GM12891 (cell line): ENCODE measurements at regions not wholly inside any gene's neighbourhood (a gene's known extent, or its start where the extent isn't known, plus 50 kb on each side); places are given as distances from the start of the nearest gene placed in this dataset.

Source experiments
- DNase-seq: peaks from one replicate; pipeline ENCODE4 v3.0.0; 2011; ENCODE audit warnings: low spot score; ENCODE audit not compliant: insufficient read length
- FAIRE-seq: peaks from 2 replicates; lab custom pipeline; 2011; peaks lifted over from hg19 to GRCh38; lab: Jason Lieb, UNC
- PAX5 ChIP-seq: IDR thresholded peaks from 2 replicates; pipeline ENCODE4 v1.6.1; 2011; ENCODE audit warnings: low read length, moderate library complexity, mild to moderate bottlenecking; ENCODE audit not compliant: insufficient read depth, severe bottlenecking
- POLR2A ChIP-seq: IDR thresholded peaks from 2 replicates; pipeline ENCODE4 v1.6.1; 2011; ENCODE audit warnings: low read depth, low read length, control low read depth
- POLR2AphosphoS5 ChIP-seq: IDR thresholded peaks from 2 replicates; pipeline ENCODE4 v1.6.1; 2011; ENCODE audit warnings: low read depth, low read length, control low read depth
- POU2F2 ChIP-seq: IDR thresholded peaks from 2 replicates; pipeline ENCODE4 v1.6.1; 2011; ENCODE audit warnings: low read depth, mild to moderate bottlenecking, control low read depth, low read length, moderate library complexity
- SPI1 ChIP-seq: IDR thresholded peaks from 2 replicates; pipeline ENCODE4 v1.6.1; 2011; ENCODE audit warnings: low read depth, low read length, control low read depth
- TAF1 ChIP-seq: IDR thresholded peaks from 2 replicates; pipeline ENCODE4 v1.6.1; 2011; ENCODE audit warnings: low read depth, low read length, control low read depth

DNA sequence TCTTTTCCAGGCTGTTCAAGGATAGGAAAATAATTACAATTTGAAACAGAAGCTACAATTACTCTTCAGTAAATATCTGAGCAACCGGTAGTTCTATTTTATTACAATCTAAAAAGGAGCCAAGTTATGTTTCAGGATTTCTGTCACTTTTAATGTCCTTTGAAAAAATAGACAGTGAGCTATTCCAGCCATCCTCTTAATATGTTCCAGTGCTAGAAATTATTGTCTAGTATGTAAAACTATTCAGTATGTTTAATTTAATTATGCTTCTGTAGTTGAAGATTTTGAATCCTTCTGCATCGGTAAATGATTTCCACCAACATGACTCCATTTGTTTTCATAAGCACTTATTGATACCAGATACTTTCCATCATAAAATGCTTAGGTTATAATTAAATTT is 129.6 kb upstream of the SEMA3D start:
- DNase-seq (no peak), FAIRE-seq (no peak)
- no peak for TF ChIP-seq POU2F2
- no peak for TF ChIP-seq POLR2AphosphoS5
- no peak for TF ChIP-seq SPI1
- no peak for TF ChIP-seq POLR2A
- TF ChIP-seq PAX5 = no peak
- no peak for TF ChIP-seq TAF1

DNA sequence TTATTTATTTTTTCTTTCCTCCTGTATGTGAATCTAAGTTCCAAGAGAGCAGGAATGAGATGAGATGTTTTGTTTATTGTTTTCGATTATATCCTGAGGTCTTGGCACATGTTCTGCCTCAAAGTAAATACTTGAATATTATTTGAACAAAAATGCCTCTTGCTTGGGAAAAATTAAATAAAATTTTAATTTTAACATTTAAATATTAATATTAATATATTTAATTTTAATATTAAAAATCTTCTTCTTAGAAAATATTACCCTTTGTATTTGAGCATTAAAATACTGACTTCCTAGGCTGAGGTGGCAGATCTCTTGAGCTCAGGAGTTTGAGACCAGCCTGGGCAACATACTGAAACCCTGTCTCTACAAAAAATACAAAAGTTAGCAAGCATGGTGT is 123.4 kb upstream of the SEMA3D start:
- DNase-seq = no peak
- TF ChIP-seq TAF1 (no peak), SPI1 (no peak), POU2F2 (no peak), PAX5 (no peak), POLR2AphosphoS5 (no peak), POLR2A (no peak)
- FAIRE-seq = no peak

DNA sequence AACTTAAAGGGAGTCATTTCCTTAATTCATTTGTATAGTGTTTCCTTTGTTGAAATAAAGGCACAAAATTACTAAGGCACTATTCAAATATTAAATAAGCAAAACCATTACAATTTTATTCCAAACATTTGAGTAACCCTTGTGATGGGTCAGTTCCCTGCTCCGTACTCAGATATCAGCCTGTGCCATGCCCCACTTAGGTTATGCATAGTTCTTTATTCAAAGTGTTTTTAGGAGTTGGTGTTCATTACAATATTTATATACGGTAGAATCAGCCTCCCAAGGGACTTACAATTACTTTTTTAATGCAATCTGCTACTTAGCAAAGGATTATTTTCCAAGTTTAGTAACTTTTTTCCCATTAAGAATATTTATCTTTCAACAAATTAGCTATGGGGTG is 119.3 kb upstream of the SEMA3D start:
- DNase-seq (no peak), FAIRE-seq (no peak)
- TF ChIP-seq POLR2A = no peak
- TF ChIP-seq POLR2AphosphoS5 = no peak
- no peak for TF ChIP-seq TAF1
- no peak for TF ChIP-seq SPI1
- TF ChIP-seq POU2F2 = no peak
- TF ChIP-seq PAX5 = no peak

DNA sequence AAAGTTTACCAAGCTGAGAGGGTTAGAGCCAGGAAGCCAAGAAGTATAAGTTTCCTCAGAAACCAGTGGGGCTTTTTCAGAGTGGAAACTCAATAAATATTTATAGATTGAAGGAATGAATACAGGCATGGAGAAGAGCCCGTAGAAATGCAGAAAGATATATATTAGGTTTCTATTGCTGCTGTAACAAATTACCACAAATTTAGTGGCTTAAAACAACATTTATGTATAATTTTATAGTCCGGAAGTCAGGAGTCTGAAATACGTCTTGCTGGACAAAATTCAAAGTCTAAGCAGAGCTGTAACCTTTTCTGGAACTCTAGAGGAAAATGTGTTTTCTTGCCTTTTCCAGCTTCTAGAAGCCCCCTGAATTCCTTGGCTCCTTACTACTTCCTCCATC is 107.3 kb upstream of the SEMA3D start:
- FAIRE-seq (no peak), DNase-seq (no peak)
- no peak for TF ChIP-seq TAF1
- no peak for TF ChIP-seq POLR2AphosphoS5
- no peak for TF ChIP-seq POLR2A
- no peak for TF ChIP-seq POU2F2
- TF ChIP-seq PAX5 = no peak
- no peak for TF ChIP-seq SPI1

DNA sequence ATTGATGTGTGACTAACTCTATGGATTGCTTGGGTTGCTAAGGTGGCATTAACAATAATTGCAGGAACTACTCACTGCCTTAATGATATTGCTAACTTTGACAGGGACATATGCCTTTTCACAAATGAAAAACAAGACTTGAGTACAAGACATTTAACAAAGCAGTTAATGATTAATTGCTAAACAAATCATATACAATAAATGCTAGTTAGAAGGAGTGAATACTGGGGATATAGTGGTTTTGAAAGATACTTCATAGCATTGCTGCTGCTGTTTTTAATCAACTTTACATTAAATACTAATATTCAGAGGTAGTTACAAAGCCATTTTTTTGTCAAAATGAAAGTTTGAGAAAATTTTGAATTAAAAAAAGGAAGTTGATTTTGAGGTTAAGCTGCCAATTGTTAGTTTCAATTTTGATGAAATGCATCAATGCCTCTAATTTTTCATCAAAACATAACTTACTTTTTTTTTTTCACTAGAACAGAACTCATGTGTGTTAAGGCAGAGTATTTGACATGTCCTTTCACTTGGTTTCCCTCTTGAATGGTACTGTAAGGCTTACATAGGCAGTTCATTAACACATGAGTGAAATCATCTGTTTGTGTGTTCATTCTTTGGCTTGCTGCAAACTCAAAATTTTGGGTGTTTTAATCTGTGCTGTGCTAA is 106.2 kb upstream of the SEMA3D start:
- TF ChIP-seq SPI1 = no peak
- TF ChIP-seq POLR2AphosphoS5 = no peak
- no peak for TF ChIP-seq TAF1
- no peak for TF ChIP-seq PAX5
- no peak for TF ChIP-seq POU2F2
- TF ChIP-seq POLR2A = no peak
- FAIRE-seq = no peak

DNA sequence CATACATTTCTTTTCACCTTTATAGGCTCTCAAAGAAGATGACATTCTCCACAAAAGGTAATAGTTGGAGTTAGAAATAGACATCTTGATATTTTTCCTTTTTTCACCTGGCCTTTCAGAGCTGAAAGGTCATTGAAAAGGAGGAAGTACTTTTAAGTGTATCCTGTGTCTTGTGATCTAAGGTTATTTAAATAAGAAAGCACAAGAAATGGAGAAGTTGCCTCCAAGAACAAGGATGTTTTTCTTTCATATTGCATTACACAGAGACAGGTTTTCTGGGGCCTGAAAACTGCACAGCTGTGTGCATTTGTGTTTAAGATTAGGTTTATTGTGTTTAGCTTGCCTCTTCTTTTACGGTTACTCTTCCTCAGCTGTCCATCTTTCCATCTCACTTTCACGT is 103.4 kb upstream of the SEMA3D start:
- DNase-seq = no peak
- peak; percentile 13 for FAIRE-seq

More for the DNA sequence above, 106.2 kb upstream of the SEMA3D start:
- no peak for DNase-seq

DNA sequence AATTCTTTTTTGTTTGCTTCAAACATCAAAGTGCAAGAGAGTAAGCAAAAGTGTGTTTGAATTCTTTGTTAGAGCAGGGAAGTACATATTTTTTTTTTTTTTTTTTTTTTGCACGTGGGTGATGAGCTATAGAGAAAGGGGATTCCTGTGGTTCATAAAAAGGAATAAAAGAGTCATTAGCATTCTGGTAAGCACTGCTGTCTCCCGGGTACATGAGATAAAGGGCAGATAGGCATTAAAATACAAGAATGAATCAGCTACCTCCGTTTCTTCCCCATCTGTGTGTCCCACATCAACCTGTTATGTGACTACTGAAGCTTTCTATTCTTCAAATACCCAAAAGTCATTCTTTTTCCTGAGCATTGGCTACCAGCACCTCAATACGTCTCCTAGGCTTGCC is 102.4 kb upstream of the SEMA3D start:
- TF ChIP-seq SPI1 = no peak
- TF ChIP-seq PAX5 = no peak
- TF ChIP-seq TAF1 = no peak
- no peak for TF ChIP-seq POU2F2
- no peak for TF ChIP-seq POLR2A
- no peak for TF ChIP-seq POLR2AphosphoS5
- FAIRE-seq = no peak

More for the DNA sequence above, 103.4 kb upstream of the SEMA3D start:
- no peak for TF ChIP-seq POLR2AphosphoS5
- TF ChIP-seq SPI1 = no peak

DNA sequence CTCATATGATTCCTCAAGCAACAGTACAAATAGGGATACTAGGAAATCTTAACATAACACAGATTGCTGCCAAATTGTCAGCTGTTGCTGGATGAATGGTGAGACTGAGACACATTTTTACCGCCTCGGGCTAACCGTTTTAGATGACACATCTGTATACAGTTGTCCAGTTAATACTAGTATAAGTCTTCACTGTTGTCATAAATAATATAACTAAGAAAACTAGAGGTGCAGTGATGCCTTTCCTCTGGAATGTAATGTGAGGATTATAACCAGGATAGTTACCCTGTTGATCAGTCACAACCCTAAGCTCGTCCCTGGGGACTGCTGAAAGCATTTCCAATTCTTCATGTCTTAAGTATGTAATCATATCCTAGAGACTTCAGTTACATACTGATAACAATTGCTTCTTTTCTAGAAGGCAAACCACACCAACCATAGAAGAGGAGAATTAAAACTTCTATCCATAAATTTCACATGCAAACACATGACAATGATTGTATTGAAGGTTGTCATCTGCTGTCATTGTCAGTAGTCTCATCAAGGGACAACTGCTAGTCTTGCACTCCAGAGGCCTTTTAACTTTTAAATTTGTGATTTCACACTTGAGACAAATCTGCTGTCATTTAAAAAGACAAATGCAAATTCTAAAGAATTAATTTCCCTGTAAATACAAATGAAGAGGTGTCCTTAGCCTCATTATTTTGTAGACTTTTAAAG is 100.4 kb upstream of the SEMA3D start:
- DNase-seq (no peak), FAIRE-seq (no peak)
- no peak for TF ChIP-seq PAX5
- TF ChIP-seq POLR2AphosphoS5 = no peak
- TF ChIP-seq POU2F2 = no peak
- no peak for TF ChIP-seq TAF1
- no peak for TF ChIP-seq POLR2A
- TF ChIP-seq SPI1 = no peak

More for the DNA sequence above, 102.4 kb upstream of the SEMA3D start:
- no peak for DNase-seq

DNA sequence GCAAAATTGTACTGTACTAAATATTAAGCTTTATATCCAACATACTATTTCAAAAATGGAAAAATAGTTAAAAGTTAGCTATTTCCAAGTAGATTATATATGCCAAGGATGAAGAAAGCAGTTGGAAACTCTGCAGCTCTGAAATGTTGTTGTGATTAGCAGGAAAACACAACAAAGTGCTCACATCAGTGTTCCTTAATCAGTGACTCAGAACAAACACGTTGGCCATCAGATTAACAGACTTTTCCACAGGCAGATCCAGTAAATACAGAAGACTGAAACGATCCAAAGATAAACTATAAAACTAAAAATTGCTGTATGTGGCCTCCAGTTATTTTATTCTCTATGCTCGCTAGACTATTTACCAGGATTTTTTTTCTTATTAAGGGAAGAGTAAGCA is 99.6 kb upstream of the SEMA3D start:
- TF ChIP-seq SPI1 (no peak), PAX5 (no peak), TAF1 (no peak), POLR2A (no peak), POU2F2 (no peak), POLR2AphosphoS5 (no peak)
- DNase-seq (no peak), FAIRE-seq (no peak)

DNA sequence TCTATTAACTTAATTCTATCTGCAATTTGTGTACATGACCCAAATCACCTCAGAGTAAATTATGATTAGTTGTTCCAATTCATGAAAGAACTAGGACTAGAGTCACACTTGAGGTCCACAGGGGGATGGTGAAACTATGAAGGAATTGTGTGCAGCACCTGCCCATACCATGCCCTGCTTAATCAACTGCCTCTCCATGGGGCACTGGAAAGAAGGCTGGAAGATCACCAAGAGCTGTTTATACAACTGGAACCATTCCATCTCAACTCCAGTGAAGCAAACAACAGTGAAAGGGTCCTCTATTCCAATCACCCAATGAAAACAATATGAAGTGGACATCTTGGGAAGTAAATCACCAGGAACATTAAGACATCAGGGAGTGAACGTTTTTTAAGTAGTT is 98.7 kb upstream of the SEMA3D start:
- no peak for TF ChIP-seq POLR2AphosphoS5
- TF ChIP-seq SPI1 = no peak
- TF ChIP-seq TAF1 = no peak
- no peak for TF ChIP-seq POLR2A
- TF ChIP-seq PAX5 = no peak
- no peak for TF ChIP-seq POU2F2
- no peak for DNase-seq
- no peak for FAIRE-seq
